Chondrocyte (in vitro differentiated cells): ENCODE measurements at regions not wholly inside any gene's neighbourhood (a gene's known extent, or its start where the extent isn't known, plus 50 kb on each side); places are given as distances from the start of the nearest gene placed in this dataset.

Source experiments
- DNase-seq: peaks from one replicate; pipeline ENCODE4 v3.0.0; 2021; ENCODE audit warnings: mixed read lengths, low spot score
- H3K27ac Mint-ChIP-seq: one replicate; pipeline ENCODE4 v1.8.0; 2021; ENCODE audit warnings: mild to moderate bottlenecking, moderate library complexity, mixed read lengths; ENCODE audit not compliant: unreplicated experiment
- H3K27me3 Mint-ChIP-seq: 2 replicates; pipeline ENCODE4 v1.8.0; 2021; ENCODE audit warnings: low read depth, mixed read lengths
- H3K36me3 Mint-ChIP-seq: 2 replicates; pipeline ENCODE4 v1.8.0; 2021; ENCODE audit warnings: low read depth, mixed read lengths
- H3K4me1 Mint-ChIP-seq: 2 replicates; pipeline ENCODE4 v1.8.0; 2021; ENCODE audit warnings: low read depth, mild to moderate bottlenecking, mixed read lengths
- H3K4me3 Mint-ChIP-seq: one replicate; pipeline ENCODE4 v1.8.0; 2021; ENCODE audit warnings: mild to moderate bottlenecking, moderate library complexity, mixed read lengths; ENCODE audit not compliant: unreplicated experiment
- H3K9me3 Mint-ChIP-seq: 2 replicates; pipeline ENCODE4 v1.8.0; 2021; ENCODE audit warnings: low read depth, mixed read lengths
- CTCF ChIP-seq: fragments of 200-600 bp; sonication (generic); IDR thresholded peaks from 2 replicates; pipeline ENCODE4 v1.5.0; 2021; ENCODE audit warnings: antibody characterized with exemption, mild to moderate bottlenecking, moderate library complexity

- Mint-ChIP-seq H3K9me3 (peaks cover 17% of the 10 kb centered on the region), H3K4me1 (no peaks in the 10 kb centered on the region), H3K27me3 (no peaks in the 10 kb centered on the region), H3K4me3 (no peak overlapping the region), H3K27ac (no peak overlapping the region), H3K36me3 (peaks cover 10% of the 10 kb centered on the region)
- TF ChIP-seq CTCF = no peak
- no peak for DNase-seq
These were observed 143.6 kb upstream of the ZCCHC13 start for GRCh38 chrX:74160358-74160757.

GRCh38 chrX:74147439-74147838 is 156.5 kb upstream of the ZCCHC13 start:
- Mint-ChIP-seq H3K36me3 (peaks cover 11% of the 10 kb centered on the region), H3K27me3 (no peaks in the 10 kb centered on the region), H3K4me1 (no peaks in the 10 kb centered on the region), H3K27ac (no peak overlapping the region), H3K9me3 (peaks cover 41% of the 10 kb centered on the region), H3K4me3 (no peak overlapping the region)
- TF ChIP-seq CTCF = no peak
- no peak for DNase-seq

GRCh38 chrX:74138943-74139342 is 165.0 kb upstream of the ZCCHC13 start:
- H3K36me3 Mint-ChIP-seq = no peaks in the 10 kb centered on the region

GRCh38 chrX:74133156-74133796 is 170.7 kb upstream of the ZCCHC13 start:
- Mint-ChIP-seq H3K4me3 (no peak overlapping the region), H3K27ac (no peak overlapping the region), H3K9me3 (no peaks in the 10 kb centered on the region), H3K36me3 (no peaks in the 10 kb centered on the region), H3K4me1 (no peaks in the 10 kb centered on the region), H3K27me3 (no peaks in the 10 kb centered on the region)
- TF ChIP-seq CTCF = peak; percentile 92
- no peak for DNase-seq

More at GRCh38 chrX:74138943-74139342, 165.0 kb upstream of the ZCCHC13 start:
- no peaks in the 10 kb centered on the region for H3K27me3 Mint-ChIP-seq
- peaks cover 15% of the 10 kb centered on the region for H3K9me3 Mint-ChIP-seq
- no peaks in the 10 kb centered on the region for H3K4me1 Mint-ChIP-seq
- no peak for DNase-seq
- no peak overlapping the region for H3K4me3 Mint-ChIP-seq
- no peak for TF ChIP-seq CTCF
- H3K27ac Mint-ChIP-seq = no peak overlapping the region

- no peaks in the 10 kb centered on the region for H3K9me3 Mint-ChIP-seq
- TF ChIP-seq CTCF = no peak
- H3K4me1 Mint-ChIP-seq = no peaks in the 10 kb centered on the region
- no peaks in the 10 kb centered on the region for H3K36me3 Mint-ChIP-seq
- DNase-seq = no peak
- no peak overlapping the region for H3K4me3 Mint-ChIP-seq
- no peaks in the 10 kb centered on the region for H3K27me3 Mint-ChIP-seq
- no peak overlapping the region for H3K27ac Mint-ChIP-seq
These were observed 171.7 kb upstream of the ZCCHC13 start for GRCh38 chrX:74132280-74132679.
